Upper lobe of left lung (tissue), 6 donors: ENCODE measurements at regions not wholly inside any gene's neighbourhood (a gene's known extent, or its start where the extent isn't known, plus 50 kb on each side); places are given as distances from the start of the nearest gene placed in this dataset.

ENCODE experiments used
- ATAC-seq, 2 donors: fragments of 200-7000 bp; cut with Tn5 transposase; one replicate each; pipeline ENCODE4 v1.9.1; 2022; ENCODE audit warnings: mild to moderate bottlenecking in 2 of 2, moderate library complexity in 2 of 2; ENCODE audit not compliant: low FRiP score in 2 of 2
- DNase-seq, 2 donors: peaks; one replicate each; pipeline ENCODE4 v3.0.0-alpha.2; 2019 to 2020
- H3K27ac ChIP-seq, 4 donors: fragments of 200-600 bp; sonication (generic); one replicate each; pipeline ENCODE4 v1.5.1; 2016 to 2019
- H3K27me3 ChIP-seq, 4 donors: fragments of 200-600 bp; sonication (generic); one replicate each; pipeline ENCODE4 v1.5.1; 2017 to 2019
- H3K36me3 ChIP-seq, 4 donors: fragments of 200-600 bp; sonication (generic); one replicate each; pipeline ENCODE4 v1.5.1; 2016 to 2019
- H3K4me1 ChIP-seq, 4 donors: fragments of 200-600 bp; sonication (generic); one replicate each; pipeline ENCODE4 v1.5.1; 2018 to 2019
- H3K4me3 ChIP-seq, 4 donors: fragments of 200-600 bp; sonication (generic); one replicate each; pipeline ENCODE4 v1.5.1; 2017 to 2019; ENCODE audit warnings: mild to moderate bottlenecking in 2 of 4, moderate library complexity in 1 of 4
- H3K9me3 ChIP-seq, 4 donors: fragments of 200-600 bp; sonication (generic); one replicate each; pipeline ENCODE4 v1.5.1; 2018 to 2019
- CTCF ChIP-seq, 6 experiments: fragments of 450-650 bp in 4 of 6; fragments of 200-600 bp in 2 of 6; sonication (generic) in 2 of 6; IDR thresholded peaks; one replicate each; pipeline ENCODE4 v1.5.1; 2016 to 2019; ENCODE audit warnings: antibody characterized with exemption in 6 of 6
- EP300 ChIP-seq, 4 donors: sonication (generic); formaldehyde crosslinking; IDR thresholded peaks; one replicate each; pipeline ENCODE4 v1.5.1; 2017; ENCODE audit warnings: antibody characterized with exemption in 4 of 4, control low read depth in 2 of 4
- POLR2A ChIP-seq, 4 donors: fragments of 450-650 bp; IDR thresholded peaks; one replicate each; pipeline ENCODE4 v1.5.1; 2016 to 2017; ENCODE audit warnings: antibody characterized with exemption in 4 of 4, mild to moderate bottlenecking in 2 of 4
- POLR2AphosphoS5 ChIP-seq, 2 donors: sonication (generic); formaldehyde crosslinking; IDR thresholded peaks; one replicate each; pipeline ENCODE4 v1.5.1; 2017; ENCODE audit warnings: antibody characterized with exemption in 2 of 2
- WGBS, 2 donors: methylation state at CpG; one replicate each; pipeline ENCODE4 v1.1.5; 2017 to 2018; 5-methylcytosine and 5-hydroxymethylcytosine counted together
- donor health status: DM: no; HTN: no; CAD: no; lungs with moderate emphysema.
- donor health status: DM: no; HTN: yes; CAD: no; lungs with severe emphysema.

- H3K4me3 ChIP-seq, result no peak overlapping the region
- WGBS, 2 donors, result 82 to 85% methylated on average over 6 to 7 of the region's 7 CpGs
- DNase-seq (no peak), ATAC-seq (no peak)
- TF ChIP-seq POLR2AphosphoS5 (IDR thresholded peaks at IDR 0.05) (no peak), POLR2A (IDR thresholded peaks at IDR 0.05) (no peak), CTCF (IDR thresholded peaks at IDR 0.05) (no peak), EP300 (IDR thresholded peaks at IDR 0.05) (no peak)
- no peak overlapping the region for H3K27ac ChIP-seq
- H3K36me3 ChIP-seq, result no peaks in the 10 kb centered on the region
- H3K27me3 ChIP-seq, result no peaks in the 10 kb centered on the region
- no peaks in the 10 kb centered on the region for H3K4me1 ChIP-seq
- H3K9me3 ChIP-seq, result no peaks in the 10 kb centered on the region
Measured at GRCh38 chr1:4593106-4593505, 61.3 kb upstream of the AJAP1 start.

GRCh38 chr1:4594286-4594991, 60.0 kb upstream of the AJAP1 start:
- no peaks in the 10 kb centered on the region for H3K36me3 ChIP-seq
- no peak for DNase-seq
- WGBS, 2 donors, result 85 to 88% methylated on average over 5 to 11 of the region's 13 CpGs
- TF ChIP-seq POLR2AphosphoS5 (IDR thresholded peaks at IDR 0.05) (no peak), POLR2A (IDR thresholded peaks at IDR 0.05) (no peak), CTCF (IDR thresholded peaks at IDR 0.05) (no peak), EP300 (IDR thresholded peaks at IDR 0.05) (no peak)
- H3K4me1 ChIP-seq, result no peaks in the 10 kb centered on the region
- no peak for ATAC-seq
- H3K4me3 ChIP-seq, result no peak overlapping the region
- H3K9me3 ChIP-seq, result no peaks in the 10 kb centered on the region
- no peaks in the 10 kb centered on the region for H3K27me3 ChIP-seq
- no peak overlapping the region for H3K27ac ChIP-seq

GRCh38 chr1:4595341-4596225, 58.8 kb upstream of the AJAP1 start:
- Histone ChIP-seq H3K27me3 (peaks cover 0 to 7% (median 0%) of the 10 kb centered on the region in 4 donors), H3K36me3 (no peaks in the 10 kb centered on the region), H3K27ac (no peak overlapping the region), H3K4me1 (no peaks in the 10 kb centered on the region), H3K4me3 (no peak overlapping the region), H3K9me3 (no peaks in the 10 kb centered on the region)
- ATAC-seq, result no peak
- no peak for DNase-seq
- 90 to 93% methylated on average over 13 to 17 of the region's 17 CpGs for WGBS, 2 donors
- TF ChIP-seq CTCF (IDR thresholded peaks at IDR 0.05) (no peak), EP300 (IDR thresholded peaks at IDR 0.05) (no peak), POLR2A (IDR thresholded peaks at IDR 0.05) (no peak), POLR2AphosphoS5 (IDR thresholded peaks at IDR 0.05) (no peak)

- Histone ChIP-seq H3K27me3 (peaks cover 0 to 7% (median 0%) of the 10 kb centered on the region in 4 donors), H3K4me1 (no peaks in the 10 kb centered on the region), H3K36me3 (no peaks in the 10 kb centered on the region), H3K9me3 (no peaks in the 10 kb centered on the region), H3K4me3 (no peak overlapping the region), H3K27ac (no peak overlapping the region)
- ATAC-seq, result no peak
- TF ChIP-seq POLR2AphosphoS5 (IDR thresholded peaks at IDR 0.05) (no peak), EP300 (IDR thresholded peaks at IDR 0.05) (no peak), CTCF (IDR thresholded peaks at IDR 0.05) (no peak), POLR2A (IDR thresholded peaks at IDR 0.05) (no peak)
- no peak for DNase-seq
- 64 to 69% methylated on average over 7 to 8 of the region's 8 CpGs for WGBS, 2 donors
Measured at GRCh38 chr1:4596486-4596885, 57.9 kb upstream of the AJAP1 start.
